HG03354 (cell line): ENCODE measurements at regions not wholly inside any gene's neighbourhood (a gene's known extent, or its start where the extent isn't known, plus 50 kb on each side); places are given as distances from the start of the nearest gene placed in this dataset.

Experiments used
- ATAC-seq: cut with Tn5 transposase; IDR thresholded peaks from one replicate; pipeline ENCODE4 v1.9.1; 2021; ENCODE audit warnings: mild to moderate bottlenecking; ENCODE audit not compliant: unreplicated experiment, poor library complexity, severe bottlenecking

DNA sequence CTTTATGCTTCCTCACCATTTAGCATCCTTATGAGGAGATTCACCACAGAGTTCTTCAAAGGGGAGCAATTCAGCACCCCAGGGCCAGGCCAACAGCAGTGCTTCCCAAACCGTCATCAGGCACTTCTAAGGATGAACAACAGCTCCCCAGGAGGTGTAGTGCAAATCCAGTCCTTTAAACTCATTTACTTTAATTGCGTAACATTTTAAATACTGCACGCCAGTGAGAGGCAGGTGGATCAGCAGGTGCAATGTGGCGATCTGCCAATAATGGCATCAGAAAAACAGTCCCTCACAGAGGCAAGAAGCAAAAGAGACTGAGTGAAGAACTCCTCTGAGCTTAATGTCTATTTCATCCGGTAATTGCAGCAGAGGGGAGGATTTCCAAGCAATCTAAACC lies 770.9 kb upstream of the FOXG1 start:
- no peak for ATAC-seq

DNA sequence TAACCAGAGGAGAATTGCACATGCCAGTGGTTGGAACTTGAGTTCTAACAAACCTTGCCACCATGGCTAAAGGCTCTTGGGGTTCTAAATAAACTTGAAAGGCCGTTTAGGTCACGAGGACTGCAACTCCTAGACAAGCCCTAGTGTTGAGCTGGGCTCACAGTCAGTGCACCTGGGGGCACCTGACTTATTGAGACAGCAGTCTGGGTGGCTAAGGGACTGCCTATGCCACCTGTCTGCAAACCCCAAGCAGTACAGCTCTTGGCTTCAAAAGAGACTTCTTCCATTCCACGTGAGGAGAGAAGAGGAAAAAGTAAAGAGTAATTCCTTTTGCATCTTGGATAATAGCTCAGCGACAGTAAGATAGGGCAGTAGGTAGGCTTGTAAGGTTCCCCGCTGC lies 765.6 kb upstream of the FOXG1 start:
- ATAC-seq = no peak

GRCh38 chr14:28012629-28013415 lies 753.8 kb upstream of the FOXG1 start:
- no peak for ATAC-seq

GRCh38 chr14:28020112-28020511 lies 746.5 kb upstream of the FOXG1 start:
- ATAC-seq = no peak

GRCh38 chr14:28023853-28024252 lies 742.7 kb upstream of the FOXG1 start:
- ATAC-seq = no peak

- ATAC-seq = no peak
These were observed 714.3 kb upstream of the FOXG1 start for GRCh38 chr14:28052251-28052650.

- no peak for ATAC-seq
These were observed 711.6 kb upstream of the FOXG1 start for GRCh38 chr14:28055008-28055407.

GRCh38 chr14:28057359-28058296 lies 709.0 kb upstream of the FOXG1 start:
- ATAC-seq = no peak

DNA sequence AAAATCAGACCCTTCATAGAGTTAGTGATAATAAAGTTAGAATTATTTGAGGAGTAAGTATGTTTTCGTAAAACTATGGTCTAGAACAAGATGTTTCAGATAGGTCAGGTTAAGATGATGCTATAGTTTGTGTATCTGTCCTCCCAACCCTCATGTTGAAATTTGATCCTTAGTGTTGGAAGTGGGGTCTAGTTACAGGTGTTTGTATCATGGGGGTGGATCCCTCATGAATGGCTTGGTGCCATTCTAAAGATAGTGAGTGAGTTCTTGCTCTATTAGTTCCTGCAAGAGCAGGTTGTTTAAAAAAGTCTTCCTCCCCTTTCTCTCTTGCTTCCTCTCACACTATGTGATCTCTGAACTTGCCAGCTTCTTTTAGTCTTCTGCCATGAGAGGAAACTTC lies 707.3 kb upstream of the FOXG1 start:
- ATAC-seq = no peak

GRCh38 chr14:28061006-28061405 lies 705.6 kb upstream of the FOXG1 start:
- no peak for ATAC-seq

DNA sequence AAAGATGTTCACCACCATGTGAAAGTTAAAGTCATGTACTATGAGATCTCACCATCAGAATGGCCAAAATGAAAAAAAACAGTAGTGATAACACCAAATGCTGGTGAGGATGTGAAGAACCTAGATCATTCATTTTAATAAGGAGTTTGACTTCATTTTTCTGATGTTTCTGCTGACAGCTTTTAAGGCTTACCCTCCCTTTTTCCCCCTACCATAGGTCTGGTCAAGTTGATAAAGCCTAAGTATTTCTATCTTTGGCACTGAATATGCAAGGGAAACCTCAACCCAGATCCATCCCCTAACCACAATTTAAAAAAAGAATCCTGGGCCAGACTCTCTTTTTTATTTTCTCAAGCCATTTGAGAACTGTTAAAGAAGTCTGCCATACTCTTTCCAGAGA lies 689.6 kb upstream of the FOXG1 start:
- no peak for ATAC-seq

DNA sequence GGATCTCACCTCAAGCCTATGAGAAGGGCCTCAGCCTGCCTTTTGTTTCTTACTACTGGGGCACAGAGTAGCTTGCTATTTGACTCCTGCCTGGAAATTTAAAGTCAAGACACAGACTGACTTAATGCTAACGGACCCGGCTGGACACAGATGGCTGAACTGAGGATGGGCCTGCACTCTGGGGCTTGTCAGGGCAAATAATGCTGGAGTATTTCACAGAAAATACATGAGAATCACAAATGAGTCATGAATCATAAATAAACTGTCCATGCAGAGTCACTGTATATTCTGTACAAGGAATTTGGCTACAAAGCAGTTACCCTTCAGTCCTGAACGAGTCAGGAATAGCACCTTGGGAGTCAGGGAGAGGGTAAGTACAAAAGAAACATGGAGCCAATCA lies 683.2 kb upstream of the FOXG1 start:
- ATAC-seq = no peak

DNA sequence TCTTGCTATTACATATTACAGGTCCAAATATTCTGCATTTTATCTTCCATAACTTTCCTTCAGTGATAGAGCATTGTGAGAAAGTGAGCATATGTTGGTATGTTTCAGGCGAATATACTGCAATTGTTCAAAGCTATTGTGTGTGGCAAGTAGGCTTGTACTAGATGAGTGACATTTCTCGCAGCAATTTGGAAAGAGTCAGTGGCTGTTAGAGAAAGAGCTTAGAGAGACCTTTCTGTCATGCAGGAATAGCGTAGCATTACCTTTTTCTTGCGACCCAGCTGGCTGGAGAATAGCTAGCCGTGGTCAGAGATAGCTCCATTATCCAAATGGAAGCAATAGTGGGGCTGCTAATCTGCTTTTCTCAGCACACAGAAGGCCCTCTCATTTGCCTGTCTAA lies 678.5 kb upstream of the FOXG1 start:
- ATAC-seq = no peak

DNA sequence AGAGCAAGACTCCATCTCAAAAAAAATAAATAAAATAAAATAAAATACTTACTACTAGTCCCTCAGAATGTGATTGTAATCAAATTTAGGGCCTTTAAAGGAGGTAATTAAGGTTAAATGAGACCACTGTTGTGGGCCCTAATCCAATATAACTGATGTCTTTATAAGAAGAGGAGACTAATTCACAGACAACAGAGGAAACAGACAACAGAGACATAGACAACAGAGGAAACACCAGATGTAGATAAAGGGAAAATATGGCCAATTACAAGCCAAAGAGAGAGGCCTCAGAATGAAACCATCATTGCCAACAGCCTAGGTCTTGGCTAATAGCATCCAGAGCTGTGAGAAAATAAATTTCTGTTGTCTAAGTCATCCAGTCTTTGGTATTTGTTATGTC lies 669.0 kb upstream of the FOXG1 start:
- ATAC-seq = no peak

GRCh38 chr14:28098856-28099255 lies 667.7 kb upstream of the FOXG1 start:
- ATAC-seq = no peak

DNA sequence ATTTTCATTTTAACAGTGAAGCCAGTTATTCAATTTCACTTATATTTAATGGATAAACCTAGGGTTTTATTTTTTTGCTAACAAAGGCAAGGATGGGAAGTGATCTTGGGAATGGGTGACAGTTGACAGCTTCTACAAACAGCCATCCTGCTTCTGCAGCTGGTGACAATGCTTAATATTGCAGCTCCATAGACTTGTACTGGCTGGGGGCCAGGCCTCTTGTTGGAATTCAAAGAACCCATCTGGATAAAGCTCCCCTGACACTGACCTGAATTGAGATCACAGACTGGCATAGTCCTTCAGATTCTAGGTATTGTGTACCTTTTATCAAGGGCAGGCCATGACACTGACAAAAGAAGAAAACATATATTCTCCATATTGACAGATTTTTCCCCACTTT lies 664.6 kb upstream of the FOXG1 start:
- no peak for ATAC-seq

GRCh38 chr14:28102814-28103213 lies 663.8 kb upstream of the FOXG1 start:
- ATAC-seq = no peak

- no peak for ATAC-seq
These were observed 653.3 kb upstream of the FOXG1 start for GRCh38 chr14:28113311-28113710.

GRCh38 chr14:28116716-28117115 lies 649.9 kb upstream of the FOXG1 start:
- ATAC-seq = no peak

DNA sequence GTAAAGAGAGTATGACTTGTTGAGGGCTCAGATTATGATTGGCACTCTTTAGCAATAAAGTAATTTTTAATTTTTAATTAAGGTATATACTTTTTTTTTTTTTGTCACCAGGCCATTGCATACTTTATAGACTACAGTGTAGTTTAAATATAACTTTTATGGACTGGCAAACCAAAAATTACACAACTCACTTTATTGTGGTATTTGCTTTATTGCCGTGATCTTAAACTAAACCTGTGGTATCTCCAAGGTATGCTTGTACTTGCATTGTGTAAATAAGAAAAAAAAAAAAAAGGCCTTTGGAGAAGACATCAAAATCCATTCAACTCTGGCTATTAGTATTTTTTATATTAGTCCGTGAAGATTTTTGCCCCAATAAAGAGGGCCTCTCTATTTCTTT lies 646.7 kb upstream of the FOXG1 start:
- ATAC-seq = no peak

GRCh38 chr14:28120391-28120790 lies 646.2 kb upstream of the FOXG1 start:
- ATAC-seq = no peak
